Suppressor macrophage (primary cell): ENCODE measurements at regions not wholly inside any gene's neighbourhood (a gene's known extent, or its start where the extent isn't known, plus 50 kb on each side); places are given as distances from the start of the nearest gene placed in this dataset.
"Not testable (repeated sequence)": the region's sequence is repeated elsewhere in the genome, so short reads cannot be mapped to it uniquely, and the experiment has no call there.

Source experiments
- DNase-seq, 4 experiments: peaks; one replicate each; pipeline ENCODE4 v3.0.0-alpha.2; 2020 to 2022

- DNase-seq = not testable (repeated sequence)
Measured at GRCh38 chr20:7803411-7804151, 136.7 kb downstream of the HAO1 start.

- DNase-seq = no peak
Measured at GRCh38 chr20:7806831-7807230, 133.4 kb downstream of the HAO1 start.

GRCh38 chr20:7817286-7817685 lies 123.0 kb downstream of the HAO1 start:
- no peak for DNase-seq

- no peak for DNase-seq
Measured at GRCh38 chr20:7818477-7818876, 121.8 kb downstream of the HAO1 start.

- no peak for DNase-seq
Measured at GRCh38 chr20:7820897-7821296, 119.4 kb downstream of the HAO1 start.

GRCh38 chr20:7822772-7823171 lies 117.5 kb downstream of the HAO1 start:
- DNase-seq = no peak

GRCh38 chr20:7828437-7828836 lies 111.8 kb downstream of the HAO1 start:
- no peak for DNase-seq

- no peak for DNase-seq
Measured at GRCh38 chr20:7829031-7829430, 111.2 kb downstream of the HAO1 start.

- DNase-seq = no peak
Measured at GRCh38 chr20:7829776-7830175, 110.5 kb downstream of the HAO1 start.
